Right lobe of liver (tissue), 4 donors: ENCODE measurements at regions not wholly inside any gene's neighbourhood (a gene's known extent, or its start where the extent isn't known, plus 50 kb on each side); places are given as distances from the start of the nearest gene placed in this dataset.

ENCODE experiments used
- POLR2A ChIP-seq: fragments of 450-650 bp; IDR thresholded peaks from one replicate; pipeline ENCODE4 v1.6.1; 2017; ENCODE audit warnings: antibody characterized with exemption, mild to moderate bottlenecking
- TF ChIP-seq, protein P1 (sequence below), 4 donors: fragments of 200-600 bp in 3 of 4; fragments of 450-650 bp in 1 of 4; IDR thresholded peaks; one replicate each; pipeline versions ENCODE4 v1.5.1 to v1.8.0; 2016 to 2022; ENCODE audit warnings: antibody characterized with exemption in 4 of 4, mild to moderate bottlenecking in 2 of 4
- donor health status: DM: no; HTN: no; CAD: no.
- donor health status: DM: no; HTN: no; CAD: no.
- donor health status: DM: no; HTN: yes; CAD: no.

DNA sequence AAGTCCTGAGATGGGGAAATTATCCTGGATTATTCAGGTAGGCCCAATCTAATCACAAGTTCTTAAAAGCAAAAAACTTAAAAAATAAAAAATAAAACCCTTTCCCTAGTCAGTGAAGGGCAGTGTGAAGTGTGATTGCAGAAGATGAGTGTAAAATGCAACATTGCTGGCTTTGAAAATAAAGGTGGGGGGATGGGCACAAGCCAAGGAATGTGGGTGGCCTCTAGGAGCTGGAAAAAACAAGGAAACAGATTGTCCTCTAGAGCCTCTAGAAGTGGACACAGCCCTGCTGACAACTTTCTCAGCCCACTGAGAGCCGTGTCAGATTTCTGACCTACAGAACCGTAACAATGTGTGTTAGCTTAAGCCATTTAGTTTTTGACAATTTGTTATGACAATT lies 184.3 kb upstream of the HNRNPA3 start:
- TF ChIP-seq, protein P1, sequence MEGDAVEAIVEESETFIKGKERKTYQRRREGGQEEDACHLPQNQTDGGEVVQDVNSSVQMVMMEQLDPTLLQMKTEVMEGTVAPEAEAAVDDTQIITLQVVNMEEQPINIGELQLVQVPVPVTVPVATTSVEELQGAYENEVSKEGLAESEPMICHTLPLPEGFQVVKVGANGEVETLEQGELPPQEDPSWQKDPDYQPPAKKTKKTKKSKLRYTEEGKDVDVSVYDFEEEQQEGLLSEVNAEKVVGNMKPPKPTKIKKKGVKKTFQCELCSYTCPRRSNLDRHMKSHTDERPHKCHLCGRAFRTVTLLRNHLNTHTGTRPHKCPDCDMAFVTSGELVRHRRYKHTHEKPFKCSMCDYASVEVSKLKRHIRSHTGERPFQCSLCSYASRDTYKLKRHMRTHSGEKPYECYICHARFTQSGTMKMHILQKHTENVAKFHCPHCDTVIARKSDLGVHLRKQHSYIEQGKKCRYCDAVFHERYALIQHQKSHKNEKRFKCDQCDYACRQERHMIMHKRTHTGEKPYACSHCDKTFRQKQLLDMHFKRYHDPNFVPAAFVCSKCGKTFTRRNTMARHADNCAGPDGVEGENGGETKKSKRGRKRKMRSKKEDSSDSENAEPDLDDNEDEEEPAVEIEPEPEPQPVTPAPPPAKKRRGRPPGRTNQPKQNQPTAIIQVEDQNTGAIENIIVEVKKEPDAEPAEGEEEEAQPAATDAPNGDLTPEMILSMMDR (IDR thresholded peaks at IDR 0.05), result no peak
- no peak for TF ChIP-seq POLR2A
